SU-DHL-6 (cell line): ENCODE measurements at regions not wholly inside any gene's neighbourhood (a gene's known extent, or its start where the extent isn't known, plus 50 kb on each side); places are given as distances from the start of the nearest gene placed in this dataset.

Experiments
- H2AFZ ChIP-seq: fragments of 200-600 bp; sonication (generic); 2 replicates; pipeline ENCODE4 v1.6.1; 2014; ENCODE audit warnings: low read depth, mild to moderate bottlenecking, moderate library complexity, mixed read lengths, antibody characterized with exemption, low read length; ENCODE audit not compliant: severe bottlenecking
- H3F3A ChIP-seq: fragments of 200-600 bp; shearing (Covaris generic); 2 replicates; pipeline ENCODE4 v1.6.0; 2016; ENCODE audit warnings: antibody characterized with exemption, mild to moderate bottlenecking; ENCODE audit not compliant: insufficient read depth
- H3K27ac ChIP-seq: fragments of 200-600 bp; sonication (generic); 2 replicates; pipeline ENCODE4 v1.5.1; 2016; ENCODE audit warnings: low read depth, mild to moderate bottlenecking, low read length, moderate library complexity, mixed read lengths
- H3K27me3 ChIP-seq: fragments of 200-600 bp; sonication (generic), shearing (Covaris generic); 2 replicates; pipeline ENCODE4 v1.6.0; 2014; ENCODE audit warnings: mild to moderate bottlenecking, low read length
- H3K36me3 ChIP-seq: fragments of 200-600 bp; sonication (generic); 2 replicates; pipeline ENCODE4 v1.6.1; 2014; ENCODE audit warnings: mild to moderate bottlenecking, low read length, mixed read lengths
- H3K4me2 ChIP-seq: fragments of 300-600, 200-600 bp; shearing (Covaris generic), sonication (generic); 2 replicates; pipeline ENCODE4 v1.6.0; 2014; ENCODE audit warnings: low read length, low read depth, mild to moderate bottlenecking; ENCODE audit not compliant: poor library complexity, severe bottlenecking
- H3K4me3 ChIP-seq: fragments of 200-600 bp; sonication (generic); 2 replicates; pipeline ENCODE4 v1.5.1; 2014; ENCODE audit warnings: antibody characterized with exemption, low read length, mild to moderate bottlenecking, mixed read lengths; ENCODE audit not compliant: insufficient read depth, poor library complexity, severe bottlenecking
- H3K79me2 ChIP-seq: fragments of 200-600 bp; sonication (generic); 2 replicates; pipeline ENCODE4 v1.6.1; 2014; ENCODE audit warnings: mild to moderate bottlenecking, low read length, moderate library complexity; ENCODE audit not compliant: insufficient read depth
- H3K9ac ChIP-seq: fragments of 200-600 bp; sonication (generic); 2 replicates; pipeline ENCODE4 v1.7.0; 2014; ENCODE audit warnings: mild to moderate bottlenecking, low read length
- H3K9me2 ChIP-seq: fragments of 200-600 bp; sonication (generic); replicated peaks from 2 replicates; pipeline ENCODE4 v1.6.1; 2014; ENCODE audit warnings: low read length; ENCODE audit not compliant: insufficient read depth
- H3K9me3 ChIP-seq: fragments of 200-600 bp; sonication (generic); 2 replicates; pipeline ENCODE4 v1.6.1; 2014; ENCODE audit warnings: low read length, mixed read lengths; ENCODE audit not compliant: insufficient read depth
- H4K20me1 ChIP-seq: fragments of 200-600 bp; sonication (generic); 2 replicates; pipeline ENCODE4 v1.6.1; 2014; ENCODE audit warnings: low read depth, mild to moderate bottlenecking, antibody characterized with exemption, low read length, moderate library complexity, mixed read lengths
- CTCF ChIP-seq: fragments of 200-600 bp; sonication (generic); IDR thresholded peaks from one replicate; pipeline ENCODE4 v1.5.1; 2017; ENCODE audit warnings: antibody characterized with exemption, mild to moderate bottlenecking, low read length, moderate library complexity; ENCODE audit not compliant: insufficient read depth, poor library complexity, severe bottlenecking
- EZH2phosphoT487 ChIP-seq: fragments of 200-600 bp; sonication (generic), shearing (Covaris generic); conservative IDR thresholded peaks from 2 replicates; pipeline ENCODE4 v1.6.1; 2018; ENCODE audit warnings: mild to moderate bottlenecking, antibody characterized with exemption, low read length, moderate library complexity, mixed read lengths

DNA sequence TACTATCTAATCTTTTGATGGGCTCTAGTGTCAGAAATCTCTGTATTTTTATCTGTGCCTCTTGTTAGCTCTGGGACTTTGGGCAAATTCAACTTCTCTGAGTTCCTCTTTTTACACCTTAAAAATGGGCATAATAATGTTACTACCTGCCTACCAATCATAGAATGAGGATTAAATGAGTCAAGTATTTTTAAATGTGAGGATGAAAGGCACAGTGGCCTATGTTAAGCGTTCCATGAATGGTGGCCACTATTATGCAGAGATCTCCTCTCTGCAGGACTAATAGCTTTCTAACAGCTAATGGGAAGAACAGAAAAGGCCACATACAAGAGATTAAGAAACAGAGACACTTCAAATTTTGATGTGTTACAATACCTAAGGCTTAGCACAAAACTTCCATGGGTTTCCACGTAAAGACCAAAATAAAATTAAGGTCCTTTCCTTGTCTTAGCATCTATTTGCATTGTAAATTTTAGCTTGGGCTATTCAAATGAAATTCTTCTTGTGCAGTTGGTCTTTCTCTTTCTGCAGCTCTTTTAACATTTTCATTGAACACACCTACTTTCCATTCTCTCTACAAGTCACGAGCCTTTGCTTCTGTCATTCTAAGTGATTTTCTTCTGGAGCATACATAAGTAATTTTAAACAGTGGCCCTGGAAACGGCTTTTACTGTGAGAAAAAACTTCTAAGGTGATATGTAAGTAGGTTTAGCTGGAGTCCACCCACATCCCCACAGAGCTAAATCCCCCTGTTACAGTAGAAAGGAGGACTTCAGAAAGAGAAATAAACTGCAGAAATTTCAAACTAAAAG, 117.9 kb upstream of the MED14 start:
- no peaks in the 10 kb centered on the region for H3K9me3 ChIP-seq
- H3K36me3 ChIP-seq, result no peaks in the 10 kb centered on the region
- no peaks in the 10 kb centered on the region for H3K79me2 ChIP-seq
- H3K27ac ChIP-seq, result no peak overlapping the region
- no peaks in the 10 kb centered on the region for H3K27me3 ChIP-seq
- H3K4me3 ChIP-seq, result no peak overlapping the region
- TF ChIP-seq EZH2phosphoT487 (no peak), CTCF (no peak)
- no peaks in the 10 kb centered on the region for H3F3A ChIP-seq
- H3K9me2 ChIP-seq, result no peaks in the 10 kb centered on the region
- no peak overlapping the region for H2AFZ ChIP-seq
- H3K9ac ChIP-seq, result no peak overlapping the region
- H3K4me2 ChIP-seq, result no peak overlapping the region
- H4K20me1 ChIP-seq, result no peaks in the 10 kb centered on the region

GRCh38 chrX:40853816-40854123, 118.4 kb upstream of the MED14 start:
- no peak overlapping the region for H3K4me2 ChIP-seq
- no peaks in the 10 kb centered on the region for H3K79me2 ChIP-seq
- H3K27ac ChIP-seq, result no peak overlapping the region
- no peaks in the 10 kb centered on the region for H3K36me3 ChIP-seq
- TF ChIP-seq EZH2phosphoT487 (no peak), CTCF (no peak)
- no peaks in the 10 kb centered on the region for H3K9me3 ChIP-seq
- H3F3A ChIP-seq, result no peaks in the 10 kb centered on the region
- no peak overlapping the region for H2AFZ ChIP-seq
- H4K20me1 ChIP-seq, result no peaks in the 10 kb centered on the region
- H3K9me2 ChIP-seq, result no peaks in the 10 kb centered on the region
- H3K9ac ChIP-seq, result no peak overlapping the region
- H3K4me3 ChIP-seq, result no peak overlapping the region
- H3K27me3 ChIP-seq, result no peaks in the 10 kb centered on the region

- Histone ChIP-seq H4K20me1 (no peaks in the 10 kb centered on the region), H3K9me2 (no peaks in the 10 kb centered on the region), H3K79me2 (no peaks in the 10 kb centered on the region), H2AFZ (no peak overlapping the region), H3K36me3 (no peaks in the 10 kb centered on the region), H3K27me3 (no peaks in the 10 kb centered on the region), H3K4me2 (no peak overlapping the region), H3K4me3 (no peak overlapping the region), H3K9me3 (no peaks in the 10 kb centered on the region), H3K9ac (no peak overlapping the region), H3K27ac (no peak overlapping the region), H3F3A (no peaks in the 10 kb centered on the region)
- TF ChIP-seq EZH2phosphoT487, result no peak
- TF ChIP-seq CTCF, result no peak
These were observed 118.9 kb upstream of the MED14 start for GRCh38 chrX:40854242-40854641.
